Germinal center (tissue), 1 donor: ENCODE measurements at regions not wholly inside any gene's neighbourhood (a gene's known extent, or its start where the extent isn't known, plus 50 kb on each side); places are given as distances from the start of the nearest gene placed in this dataset.
"Not testable (repeated sequence)": the region's sequence is repeated elsewhere in the genome, so short reads cannot be mapped to it uniquely, and the experiment has no call there.

Experiments
- DNase-seq: peaks from one replicate; pipeline ENCODE4 v3.0.0; 2012; ENCODE audit warnings: mixed read lengths, low spot score

DNA sequence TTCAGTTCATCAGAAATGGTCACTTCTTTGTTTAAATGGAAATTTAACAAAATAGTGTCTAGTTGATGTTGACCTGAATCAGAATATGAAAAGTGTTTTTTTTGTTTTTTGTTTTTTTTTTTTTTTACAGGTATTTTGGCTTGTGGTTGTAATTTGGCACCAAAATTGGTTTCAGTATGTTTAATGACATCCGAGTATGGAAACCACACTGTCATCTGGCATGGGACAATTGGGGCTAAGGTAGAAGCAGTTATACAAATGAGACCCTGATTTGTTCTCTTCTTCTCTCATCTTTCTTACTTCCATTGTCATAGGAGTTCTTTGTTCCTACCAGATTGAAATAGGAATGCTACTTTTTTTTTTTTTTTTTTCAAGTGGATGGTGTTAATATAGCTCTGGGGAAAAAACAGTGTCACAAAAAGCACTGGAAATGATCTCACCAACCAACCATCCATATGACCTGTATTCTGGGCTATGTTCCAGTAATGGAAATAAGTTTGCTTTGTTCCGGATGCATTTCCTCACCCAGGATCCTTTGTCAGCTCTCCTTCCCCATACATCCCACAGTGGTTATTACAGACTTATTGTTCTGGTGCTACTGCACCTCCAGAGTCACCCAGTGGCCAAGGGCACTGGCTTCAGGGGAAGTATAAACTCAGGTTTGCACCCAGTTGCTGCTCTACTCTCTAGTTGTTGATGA, 95.8 kb downstream of the ATXN3L start:
- no peak for DNase-seq

DNA sequence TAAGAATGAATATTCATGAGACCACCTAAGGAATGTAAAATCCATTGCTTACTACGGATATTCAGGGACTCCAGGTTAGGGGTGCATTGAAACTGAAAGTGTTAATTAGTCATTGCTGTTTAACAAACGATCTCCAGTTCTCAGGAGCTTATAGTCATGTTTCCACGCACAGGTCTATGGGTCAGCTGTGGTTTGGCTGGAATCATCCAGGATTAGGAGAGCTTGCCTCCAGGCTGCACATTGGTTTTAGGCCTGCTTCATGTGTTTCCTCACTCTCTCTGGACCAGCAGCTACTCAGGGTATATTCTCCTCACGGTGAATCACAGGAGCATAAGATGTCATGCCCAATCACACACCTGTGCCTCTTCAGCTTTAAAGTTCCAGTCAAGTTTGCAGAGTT, 98.9 kb downstream of the ATXN3L start:
- DNase-seq = no peak

DNA sequence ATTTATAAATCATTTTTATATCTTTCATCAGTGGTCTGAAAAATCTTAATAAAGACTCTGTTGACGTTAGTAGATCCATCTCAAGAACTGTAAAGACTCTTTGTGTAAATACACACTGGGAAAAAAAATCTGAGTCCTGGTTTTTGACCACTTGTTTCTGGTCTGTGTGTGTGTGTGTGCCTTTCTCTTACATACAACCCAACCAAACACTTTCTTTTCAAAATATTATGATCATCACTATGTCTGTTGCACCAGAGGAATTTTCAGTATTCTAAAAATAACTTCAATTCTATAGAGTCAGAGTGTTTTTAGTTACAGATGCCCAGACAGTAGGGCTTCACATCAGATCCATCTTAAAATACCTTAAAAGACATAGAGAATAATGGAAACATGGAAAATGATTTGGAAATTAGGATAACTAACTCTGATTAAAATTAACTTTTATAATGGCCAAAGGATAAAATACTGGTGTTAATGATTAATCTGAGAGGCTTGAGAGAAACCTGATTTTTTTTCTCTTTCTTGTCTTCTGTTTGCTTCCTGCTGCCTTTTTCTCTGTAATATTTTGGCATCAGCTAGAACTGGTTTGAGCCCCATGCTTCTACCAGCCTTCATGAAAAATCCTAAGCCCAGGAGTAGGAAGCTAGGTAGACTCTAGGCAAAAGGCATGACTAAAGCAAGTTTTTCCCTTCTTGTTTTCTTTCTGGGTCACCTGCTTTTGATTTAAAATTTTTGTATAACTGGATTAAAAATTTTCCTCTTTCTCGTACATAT, 99.7 kb downstream of the ATXN3L start:
- DNase-seq = no peak

DNA sequence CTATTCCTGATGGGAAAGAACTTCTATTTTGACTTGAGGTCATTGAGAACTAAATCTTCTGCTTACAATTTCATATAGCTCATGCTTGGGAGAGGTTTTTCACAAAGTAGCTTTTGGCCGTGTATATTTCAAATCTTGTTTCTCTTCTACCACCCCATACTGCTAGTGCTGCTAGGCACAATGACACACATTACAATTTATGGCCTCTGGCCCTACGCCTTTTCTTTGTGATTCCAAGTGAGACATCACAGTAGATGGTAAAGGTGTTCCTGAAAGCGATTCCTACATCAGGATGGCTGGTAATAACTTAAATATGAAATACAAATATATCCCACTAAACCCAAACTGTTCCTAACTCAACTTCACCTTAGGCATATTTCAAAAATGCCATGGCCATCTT, 101.1 kb downstream of the ATXN3L start:
- DNase-seq = no peak

DNA sequence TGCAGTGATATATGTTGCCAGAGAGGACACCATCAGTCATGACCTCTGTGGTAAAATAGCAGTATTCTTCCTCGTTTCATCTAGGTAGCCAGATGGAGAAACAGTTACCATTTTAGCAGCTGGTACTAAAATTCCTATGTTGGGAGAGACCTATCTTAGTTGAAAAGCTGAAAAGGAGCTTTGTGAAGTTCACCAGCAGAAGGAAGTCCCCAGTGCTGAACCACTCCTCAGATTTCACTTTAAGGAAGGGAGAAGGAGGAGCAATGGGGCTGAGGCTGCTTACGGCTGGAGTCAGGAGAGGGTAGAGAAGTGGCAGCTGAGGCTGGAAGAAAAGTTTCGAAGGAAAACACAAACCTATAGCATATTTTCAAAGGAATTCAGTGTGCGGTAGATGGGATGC, 103.7 kb downstream of the ATXN3L start:
- no peak for DNase-seq

DNA sequence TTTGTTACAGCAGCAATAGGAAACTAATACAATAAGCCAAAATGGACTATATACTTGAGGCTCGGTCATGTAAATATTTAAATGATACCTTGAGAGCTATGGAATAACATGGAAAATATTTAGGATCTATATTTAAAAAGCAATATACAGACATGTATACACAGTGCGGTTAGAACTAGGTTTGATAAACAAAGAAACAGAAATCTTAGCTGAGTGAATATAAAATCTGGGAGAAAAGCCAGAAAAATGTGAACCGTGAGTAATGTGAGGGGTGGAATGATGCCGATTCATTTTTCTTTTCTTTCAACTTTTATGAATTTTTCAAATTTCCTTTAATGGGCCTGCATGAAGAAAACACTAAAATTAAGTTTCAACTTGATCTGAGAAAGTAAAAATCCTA, 104.1 kb downstream of the ATXN3L start:
- no peak for DNase-seq

DNA sequence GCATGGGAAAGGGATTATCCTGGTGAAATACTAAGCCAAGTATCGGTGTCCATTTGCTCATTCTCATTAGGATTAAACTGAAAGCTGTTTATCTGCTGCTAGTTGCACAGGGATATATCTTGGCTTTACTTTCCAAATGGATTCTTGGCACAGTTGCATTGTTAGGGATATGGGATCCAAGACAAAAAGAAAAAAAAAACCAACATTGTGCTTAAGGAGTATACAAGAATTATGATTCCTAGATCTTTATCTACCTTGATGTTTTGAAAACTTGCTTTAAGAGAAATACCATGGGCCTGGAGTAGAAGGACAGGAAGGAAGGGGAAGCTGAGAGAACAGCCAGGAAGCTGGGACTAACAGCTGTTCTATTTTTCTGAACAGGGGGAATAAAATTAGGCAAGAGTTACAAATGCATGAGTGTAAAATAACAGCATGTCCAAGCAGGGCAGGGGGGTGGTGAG, 107.6 kb downstream of the ATXN3L start:
- DNase-seq = no peak

DNA sequence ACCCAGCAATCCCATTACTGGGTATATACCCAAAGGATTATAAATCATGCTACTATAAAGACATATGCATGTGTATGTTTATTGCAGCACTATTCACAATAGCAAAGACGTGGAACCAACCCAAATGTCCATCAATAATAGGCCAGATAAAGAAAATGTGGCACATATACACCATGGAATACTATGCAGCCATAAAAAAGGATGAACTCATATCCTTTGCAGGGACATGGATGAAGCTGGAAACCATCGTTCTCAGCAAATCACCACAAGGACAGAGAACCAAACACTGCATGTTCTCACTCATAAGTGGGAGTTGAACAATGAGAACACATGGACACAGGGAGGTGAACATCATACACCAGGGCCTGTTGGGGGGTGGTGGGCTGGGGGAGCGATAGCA, 109.7 kb downstream of the ATXN3L start:
- not testable (repeated sequence) for DNase-seq

DNA sequence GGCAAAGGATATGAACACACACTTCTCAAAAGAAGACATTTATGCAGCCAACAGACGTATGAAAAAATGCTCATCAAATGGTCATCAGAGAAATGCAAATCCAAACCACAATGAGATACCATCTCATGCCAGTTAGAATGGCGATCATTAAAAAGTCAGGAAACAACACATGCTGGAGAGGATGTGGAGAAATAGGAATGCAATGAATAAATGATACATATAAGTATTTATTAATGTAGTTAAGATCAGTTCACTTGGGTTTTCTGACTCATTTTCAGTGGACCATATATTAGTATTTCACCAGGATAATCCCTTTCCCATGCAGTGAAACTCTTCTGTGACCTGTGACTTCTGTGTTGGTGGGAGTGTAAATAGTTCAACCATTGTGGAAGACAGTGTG, 110.1 kb downstream of the ATXN3L start:
- DNase-seq = not testable (repeated sequence)

DNA sequence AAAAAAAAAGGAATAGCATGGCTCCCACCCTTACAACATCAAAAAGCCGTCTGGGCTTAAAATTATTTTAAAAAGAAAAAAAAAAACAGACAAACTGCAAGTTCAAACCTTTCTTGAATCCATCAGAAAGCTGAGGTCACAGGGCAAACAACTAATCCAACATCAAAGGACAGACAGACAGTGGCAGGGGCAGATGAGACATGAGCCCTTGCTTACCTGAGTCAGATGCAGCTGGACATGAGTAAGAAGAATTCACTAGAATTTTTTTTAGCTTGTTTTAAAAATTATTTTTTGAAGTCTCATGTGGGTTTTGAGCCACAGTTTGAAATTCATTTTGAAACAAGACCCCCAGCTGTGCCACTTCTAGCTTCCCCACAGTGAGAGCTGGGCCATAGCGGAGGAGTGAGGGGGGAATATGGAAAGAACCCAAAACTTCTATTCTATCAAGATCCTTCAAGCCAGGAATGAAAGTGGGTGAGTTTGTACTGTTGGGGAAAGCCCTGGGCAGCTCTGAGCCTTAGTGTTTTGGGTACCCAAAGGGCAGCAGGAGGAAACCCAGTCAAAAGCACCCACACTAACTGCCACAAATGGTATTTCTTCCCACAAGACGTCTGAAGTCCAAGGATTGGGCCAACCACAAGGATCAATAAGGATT, 111.4 kb downstream of the ATXN3L start:
- DNase-seq = no peak

DNA sequence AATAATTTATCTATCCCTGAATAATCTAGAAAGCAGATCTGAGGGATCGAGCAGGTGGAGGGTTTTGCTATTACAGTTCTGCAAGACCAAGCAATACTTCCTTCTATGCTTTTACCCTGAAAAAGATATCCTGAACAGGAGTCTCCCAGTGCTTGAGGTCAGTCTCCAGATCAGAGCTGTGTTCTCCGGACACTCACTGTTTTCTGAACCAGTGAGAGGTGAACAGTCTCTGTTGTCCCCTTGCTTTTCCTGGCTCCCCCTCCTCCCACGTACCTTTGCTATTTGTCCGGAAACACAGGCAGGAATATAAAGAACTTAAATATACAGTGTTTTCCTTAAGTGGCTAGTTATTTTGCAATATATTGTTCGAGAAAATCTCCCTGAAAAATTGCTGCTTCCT, 116.6 kb downstream of the ATXN3L start:
- DNase-seq = no peak

DNA sequence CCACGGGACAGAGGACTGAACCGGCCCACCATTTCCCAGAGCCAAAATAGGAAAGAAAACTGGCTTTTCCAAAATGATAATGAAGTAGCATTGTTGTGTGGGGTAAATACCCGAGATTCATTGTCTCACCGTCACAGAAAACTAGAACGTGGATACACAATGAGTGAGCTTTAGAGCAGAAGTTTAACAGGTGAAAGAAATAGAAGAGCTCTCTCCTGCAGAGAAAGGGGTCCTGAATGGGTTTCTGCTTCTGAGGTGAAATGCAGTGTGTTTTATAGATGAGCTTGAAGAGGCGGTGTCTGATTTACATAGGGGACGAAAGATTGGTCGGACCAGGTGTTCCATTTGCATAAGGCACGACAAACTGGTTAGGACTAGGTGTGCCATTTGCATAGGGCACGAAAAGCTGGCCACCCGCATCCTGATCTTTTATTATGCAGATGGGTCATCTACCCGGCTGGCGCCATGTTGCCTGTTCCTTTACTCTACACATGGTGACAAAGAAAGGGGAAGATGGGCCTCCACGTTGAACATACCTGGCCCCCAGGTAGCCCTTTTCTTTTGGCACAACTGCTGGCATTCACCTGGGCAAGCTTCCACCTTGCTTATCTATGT, 118.1 kb downstream of the ATXN3L start:
- DNase-seq = no peak

DNA sequence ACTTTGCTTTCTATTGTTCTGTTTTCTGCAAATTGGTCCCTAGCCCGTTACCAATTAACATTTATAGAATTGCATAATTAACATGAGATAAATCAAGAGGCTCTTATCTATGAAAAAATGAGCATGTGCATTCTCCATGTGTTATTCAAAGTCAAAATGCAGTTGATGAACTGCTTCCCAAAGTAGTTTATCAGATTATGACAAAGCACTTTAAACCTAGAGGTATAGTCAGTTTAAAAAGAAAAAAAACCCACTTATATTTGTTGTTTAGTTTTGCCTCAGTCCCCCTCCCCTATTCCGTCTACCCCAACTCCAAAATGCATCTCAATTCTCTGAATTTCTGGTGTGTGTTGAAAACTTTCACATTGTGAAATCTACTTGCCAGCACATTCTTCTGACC, 119.5 kb downstream of the ATXN3L start:
- no peak for DNase-seq

DNA sequence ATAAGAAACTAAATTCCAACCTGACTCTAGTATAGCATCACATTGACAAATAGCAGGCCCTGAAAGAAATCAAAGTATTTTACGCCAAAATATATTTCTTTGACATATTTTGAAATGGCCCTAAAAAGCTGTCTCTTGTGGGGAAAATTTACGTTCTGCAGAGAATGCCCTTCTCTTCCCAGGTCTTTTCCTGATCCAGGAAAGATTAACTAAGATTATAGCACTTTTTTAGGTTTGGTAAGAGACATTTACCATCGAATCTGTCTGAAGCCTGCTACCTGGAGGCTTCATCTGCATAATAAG, 121.1 kb downstream of the ATXN3L start:
- DNase-seq = no peak

DNA sequence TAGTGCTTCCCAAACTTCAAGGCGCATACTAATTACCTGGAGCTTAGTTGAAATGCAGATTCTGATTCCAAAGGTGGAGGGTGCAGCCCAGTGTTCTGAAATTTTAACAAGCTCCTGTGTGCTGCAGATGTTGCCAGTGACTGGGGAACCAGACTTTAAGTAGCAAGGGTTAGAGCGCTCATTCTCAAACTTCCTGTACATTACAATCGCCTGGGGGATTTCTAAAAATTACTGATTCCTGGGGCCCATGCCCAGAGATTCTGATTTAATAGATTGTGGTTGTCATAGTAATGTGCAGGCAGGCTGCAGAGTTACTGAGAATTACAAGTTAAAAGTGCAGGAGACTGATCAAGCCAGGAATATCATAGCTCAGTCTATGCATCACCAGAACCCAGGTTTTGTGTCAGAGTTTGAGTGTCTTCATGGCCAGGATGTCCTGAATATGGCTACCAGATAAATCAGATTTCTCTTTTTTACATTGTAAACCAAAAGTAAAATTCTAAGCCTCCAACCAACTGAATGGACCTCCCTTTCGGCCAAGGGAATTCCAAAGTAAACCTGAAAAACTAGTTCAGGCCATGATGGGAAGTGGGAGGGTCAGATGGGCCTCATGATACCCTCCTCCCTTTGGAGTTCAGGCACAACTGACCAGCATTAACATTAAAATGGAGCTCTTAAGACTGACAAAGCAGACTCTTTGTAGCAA, 121.6 kb downstream of the ATXN3L start:
- no peak for DNase-seq

DNA sequence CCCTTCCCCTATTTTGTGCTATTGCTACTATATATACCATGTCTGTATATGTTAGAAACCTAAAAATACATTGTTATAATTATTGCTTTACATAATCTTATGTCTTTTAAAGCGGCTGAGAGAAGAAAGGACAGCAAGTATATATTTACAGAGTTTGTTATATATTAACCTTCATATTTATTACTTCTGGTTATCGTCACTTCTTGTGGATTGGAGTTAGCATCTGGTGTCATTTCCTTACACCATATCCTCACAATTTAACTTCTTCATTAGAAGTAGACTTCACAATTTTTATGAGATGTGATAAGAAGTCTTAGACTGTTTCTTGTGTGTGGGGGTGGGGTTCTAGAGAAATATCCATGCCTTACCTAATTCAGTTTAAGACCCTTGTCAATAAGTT, 123.1 kb downstream of the ATXN3L start:
- DNase-seq = no peak

DNA sequence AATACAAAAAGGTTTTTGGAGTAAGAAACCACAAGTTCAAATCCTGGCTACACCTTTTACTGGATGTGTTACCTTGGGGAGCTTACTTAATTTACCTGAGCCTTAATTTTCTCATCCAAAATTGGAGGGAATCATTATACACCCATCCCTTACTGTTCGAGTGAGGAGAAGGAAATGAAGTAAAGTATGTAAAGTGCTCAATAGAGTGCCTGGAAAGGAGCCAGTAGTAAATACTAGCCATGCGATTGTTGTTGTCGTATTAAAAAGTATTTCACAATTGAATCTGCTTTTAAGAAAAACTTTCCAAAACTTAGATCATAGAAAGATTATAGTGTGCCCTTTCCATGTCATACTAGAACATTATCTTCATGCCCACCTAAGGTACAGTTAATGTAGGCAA, 124.5 kb downstream of the ATXN3L start:
- no peak for DNase-seq

DNA sequence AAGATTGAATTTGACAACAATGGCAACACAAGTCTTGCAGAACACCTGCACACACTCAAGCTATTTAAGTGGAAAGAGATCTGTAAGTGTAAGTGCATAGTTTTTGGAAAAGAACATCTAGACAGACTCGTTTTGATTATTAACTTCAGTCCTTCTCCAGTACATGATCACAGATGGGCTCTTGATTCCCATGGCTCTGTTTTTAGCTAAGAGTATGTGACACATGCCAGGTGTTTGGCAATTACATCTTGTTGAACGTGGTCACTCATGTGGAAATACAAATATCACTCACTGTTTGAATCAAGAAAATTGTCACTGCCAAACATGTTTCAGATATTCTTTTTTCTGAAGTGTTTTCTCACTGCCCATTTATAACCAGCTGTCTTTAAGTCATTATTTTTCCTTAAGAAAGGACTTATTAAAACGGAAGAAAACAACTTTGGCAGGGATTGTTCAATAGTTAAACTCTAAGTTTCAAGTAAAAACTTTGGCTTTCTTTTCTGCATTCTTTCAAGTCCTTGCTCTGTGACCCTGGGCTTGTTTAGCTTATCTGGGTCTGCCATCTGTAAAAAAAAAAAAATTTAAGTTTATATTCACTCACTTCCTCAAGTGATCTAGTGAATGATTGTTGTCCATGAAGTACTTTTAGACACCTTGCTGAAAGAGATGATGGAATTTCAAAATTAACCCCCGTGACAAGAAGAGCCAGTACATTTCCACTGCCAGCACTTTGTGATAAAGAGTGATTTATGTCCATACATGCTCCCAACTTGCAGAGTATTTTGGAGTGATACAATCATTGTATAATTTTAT, 125.4 kb downstream of the ATXN3L start:
- no peak for DNase-seq

DNA sequence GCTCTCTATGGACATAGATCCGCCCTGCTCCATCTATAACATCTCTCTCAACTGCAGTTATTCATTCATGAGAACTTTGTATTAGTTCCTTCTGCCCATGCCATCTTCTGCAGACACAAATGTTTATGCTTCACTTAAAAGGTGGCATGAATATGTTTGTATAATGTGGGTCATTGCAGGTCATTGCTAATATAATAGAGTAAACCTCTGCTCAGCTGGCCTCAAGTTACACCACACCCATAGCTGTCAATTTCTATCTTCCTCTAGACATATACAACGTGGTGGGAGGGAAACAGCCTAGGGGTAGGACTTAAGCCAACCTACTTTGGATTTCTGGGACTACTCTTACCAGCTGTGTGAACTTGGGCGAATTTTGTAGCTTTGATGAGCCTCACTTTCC, 129.8 kb downstream of the ATXN3L start:
- no peak for DNase-seq

DNA sequence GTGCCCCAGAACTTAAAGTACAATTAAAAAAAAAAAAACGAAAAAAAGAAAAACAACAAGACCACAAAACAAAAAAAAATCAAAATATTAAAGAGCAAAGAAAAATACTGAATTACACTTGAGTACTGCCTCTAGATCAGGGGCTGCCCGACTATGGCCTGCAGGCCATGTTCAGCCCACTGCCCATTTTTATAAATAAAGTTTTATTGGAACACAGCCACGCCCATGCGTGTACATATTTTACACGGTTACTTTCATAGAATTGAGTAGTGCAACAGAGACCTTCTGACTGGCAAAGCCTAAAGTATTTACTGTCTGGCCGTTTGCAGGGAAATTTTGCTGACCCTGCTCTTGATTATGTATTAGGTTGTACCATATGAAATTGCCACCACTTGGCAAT, 130.5 kb downstream of the ATXN3L start:
- no peak for DNase-seq

DNA sequence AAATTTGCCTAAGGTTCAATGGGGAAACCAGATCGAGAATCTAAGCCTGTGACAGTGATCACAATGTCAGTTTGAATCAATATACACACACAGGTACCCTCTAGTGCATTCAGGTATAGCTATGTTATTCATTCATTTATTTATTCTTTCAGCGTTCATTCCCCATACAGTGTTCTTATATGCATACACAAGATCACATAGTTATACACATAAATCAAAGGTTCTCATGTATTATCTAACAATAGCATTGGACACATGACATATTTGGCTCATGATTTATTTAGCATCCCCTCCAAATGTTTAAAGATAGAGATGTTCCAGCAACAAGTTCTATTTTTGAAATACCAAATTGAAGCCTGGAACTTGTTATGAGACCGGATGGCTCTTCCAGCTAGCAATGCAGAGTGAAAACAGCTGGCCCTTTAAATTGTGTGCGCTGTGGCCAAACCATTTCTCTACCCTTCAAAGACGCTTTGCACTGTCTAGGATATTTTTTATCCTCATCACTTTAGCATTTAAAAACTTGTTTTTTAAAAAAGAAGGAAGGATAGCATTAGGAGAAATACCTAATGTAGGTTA, 131.0 kb downstream of the ATXN3L start:
- no peak for DNase-seq
